GM12891 (cell line): ENCODE measurements at regions not wholly inside any gene's neighbourhood (a gene's known extent, or its start where the extent isn't known, plus 50 kb on each side); places are given as distances from the start of the nearest gene placed in this dataset.

Experiments
- POLR2A ChIP-seq: IDR thresholded peaks from 2 replicates; pipeline ENCODE4 v1.6.1; 2011; ENCODE audit warnings: low read depth, low read length, control low read depth
- POLR2AphosphoS5 ChIP-seq: IDR thresholded peaks from 2 replicates; pipeline ENCODE4 v1.6.1; 2011; ENCODE audit warnings: low read depth, low read length, control low read depth

- no peak for TF ChIP-seq POLR2AphosphoS5
- no peak for TF ChIP-seq POLR2A
Observed at GRCh38 chr9:2341126-2341525, 280.5 kb upstream of the VLDLR start.
